Neural cell (in vitro differentiated cells): ENCODE measurements at regions not wholly inside any gene's neighbourhood (a gene's known extent, or its start where the extent isn't known, plus 50 kb on each side); places are given as distances from the start of the nearest gene placed in this dataset.

Source experiments
- H2AFZ ChIP-seq: fragments of 200-600, 300-800 bp; sonication (generic), shearing (Covaris generic); 2 replicates; pipeline ENCODE4 v1.6.0; 2014; ENCODE audit warnings: low read depth, mild to moderate bottlenecking, antibody characterized with exemption, low read length, moderate library complexity
- H3F3A ChIP-seq: fragments of 200-600 bp; shearing (Covaris generic); 2 replicates; pipeline ENCODE4 v1.6.1; 2016; ENCODE audit warnings: mild to moderate bottlenecking, moderate library complexity, mixed read lengths, antibody characterized with exemption, low read length; ENCODE audit not compliant: insufficient read depth, poor library complexity, severe bottlenecking
- H3K27ac ChIP-seq: fragments of 200-600, 300-800 bp; sonication (generic), shearing (Covaris generic); 2 replicates; pipeline ENCODE4 v1.5.1; 2014; ENCODE audit warnings: mild to moderate bottlenecking, low read length, moderate library complexity
- H3K27me3 ChIP-seq: fragments of 300-800, 200-600 bp; sonication (generic), shearing (Covaris generic); 2 replicates; pipeline ENCODE4 v1.6.0; 2014; ENCODE audit warnings: mild to moderate bottlenecking, low read depth, low read length, moderate library complexity; ENCODE audit not compliant: insufficient read depth
- H3K36me3 ChIP-seq: fragments of 300-800, 200-600 bp; sonication (generic), shearing (Covaris generic); 2 replicates; pipeline ENCODE4 v1.5.1; 2014; ENCODE audit warnings: mild to moderate bottlenecking, antibody characterized with exemption, low read length, moderate library complexity; ENCODE audit not compliant: insufficient read depth
- H3K4me2 ChIP-seq: fragments of 300-800, 200-600 bp; sonication (generic), shearing (Covaris generic); 2 replicates; pipeline ENCODE4 v1.6.0; 2014; ENCODE audit warnings: mild to moderate bottlenecking, low read length
- H3K4me3 ChIP-seq: fragments of 300-800, 200-600 bp; sonication (generic), shearing (Covaris generic); 2 replicates; pipeline ENCODE4 v1.5.1; 2014; ENCODE audit warnings: mild to moderate bottlenecking, low read length, moderate library complexity
- H3K79me2 ChIP-seq: fragments of 200-600 bp; shearing (Covaris generic); replicated peaks from 2 replicates; pipeline ENCODE4 v1.6.0; 2014; ENCODE audit warnings: mild to moderate bottlenecking, low read length, moderate library complexity; ENCODE audit not compliant: insufficient read depth
- H3K9ac ChIP-seq: fragments of 300-800, 200-600 bp; sonication (generic), shearing (Covaris generic); 2 replicates; pipeline ENCODE4 v1.6.1; 2016; ENCODE audit warnings: mild to moderate bottlenecking, low read length, mixed read lengths
- H3K9me2 ChIP-seq: fragments of 200-600 bp; shearing (Covaris generic); 2 replicates; pipeline ENCODE4 v1.6.1; 2016; ENCODE audit warnings: mild to moderate bottlenecking, low read length, mixed read lengths; ENCODE audit not compliant: insufficient read depth
- H3K9me3 ChIP-seq: fragments of 200-600, 300-800 bp; sonication (generic), shearing (Covaris generic); 2 replicates; pipeline ENCODE4 v1.6.1; 2016; ENCODE audit warnings: mild to moderate bottlenecking, mixed run types, low read length, moderate library complexity, mixed read lengths
- H4K20me1 ChIP-seq: fragments of 200-600 bp; shearing (Covaris generic); 2 replicates; pipeline ENCODE4 v1.6.1; 2016; ENCODE audit warnings: mild to moderate bottlenecking, mixed run types; ENCODE audit not compliant: insufficient read depth
- EP300 ChIP-seq: fragments of 450-650 bp; conservative IDR thresholded peaks from 2 replicates; pipeline ENCODE4 v1.6.1; 2014; ENCODE audit warnings: antibody characterized with exemption, mild to moderate bottlenecking, moderate library complexity; ENCODE audit not compliant: poor library complexity, severe bottlenecking
- EZH2 ChIP-seq: fragments of 200-600, 300-800 bp; shearing (Covaris generic), sonication (generic); IDR thresholded peaks from 2 replicates; pipeline ENCODE4 v1.6.1; 2014; ENCODE audit warnings: antibody characterized with exemption, low read length, borderline replicate concordance, mild to moderate bottlenecking; ENCODE audit not compliant: insufficient read depth, poor library complexity, severe bottlenecking
- MXI1 ChIP-seq: fragments of 450-650 bp; conservative IDR thresholded peaks from 2 replicates; pipeline ENCODE4 v1.6.1; 2014; ENCODE audit warnings: antibody characterized with exemption, mild to moderate bottlenecking; ENCODE audit not compliant: poor library complexity, severe bottlenecking
- POLR2AphosphoS5 ChIP-seq: IDR thresholded peaks from 2 replicates; pipeline ENCODE4 v1.6.1; 2012
- RAD21 ChIP-seq: fragments of 450-650 bp; conservative IDR thresholded peaks from 2 replicates; pipeline ENCODE4 v1.6.1; 2014; ENCODE audit warnings: antibody characterized with exemption, mild to moderate bottlenecking, moderate library complexity
- REST ChIP-seq: IDR thresholded peaks from 2 replicates; pipeline ENCODE4 v1.6.1; 2012; ENCODE audit warnings: borderline replicate concordance
- SMC3 ChIP-seq: fragments of 450-650 bp; conservative IDR thresholded peaks from 2 replicates; pipeline ENCODE4 v1.6.1; 2014; ENCODE audit warnings: antibody characterized with exemption, mild to moderate bottlenecking, moderate library complexity; ENCODE audit not compliant: poor library complexity
- TAF1 ChIP-seq: IDR thresholded peaks from 2 replicates; pipeline ENCODE4 v1.6.1; 2012; ENCODE audit warnings: low read depth
- TF ChIP-seq, protein P1 (sequence below): fragments of 450-650 bp; IDR thresholded peaks from 2 replicates; pipeline ENCODE4 v1.5.1; 2014; ENCODE audit warnings: antibody characterized with exemption, mild to moderate bottlenecking, moderate library complexity; ENCODE audit not compliant: poor library complexity, severe bottlenecking

DNA sequence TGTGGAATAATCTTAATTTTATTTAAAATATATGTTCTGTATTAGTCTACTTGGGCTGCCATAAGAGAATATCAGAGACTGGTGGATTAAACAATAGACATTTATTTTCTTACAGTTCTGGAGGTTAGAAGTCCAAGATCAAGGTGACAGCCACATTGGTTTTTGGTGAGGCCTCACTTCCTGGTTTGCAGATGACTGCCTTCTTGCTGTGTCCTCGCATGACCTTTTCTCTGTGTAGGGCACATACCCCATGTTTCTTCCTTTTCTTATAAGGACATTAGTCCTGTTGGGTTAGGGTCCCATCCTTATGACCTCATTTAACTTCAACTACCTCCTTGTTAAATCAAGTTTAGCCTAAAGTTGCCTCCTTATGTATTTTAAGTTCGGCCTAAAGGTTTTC, 202.7 kb upstream of the MPPED2 start:
- Histone ChIP-seq H4K20me1 (no peaks in the 10 kb centered on the region), H3K4me2 (no peak overlapping the region), H3K36me3 (no peaks in the 10 kb centered on the region), H3K79me2 (no peaks in the 10 kb centered on the region), H3K9me2 (no peaks in the 10 kb centered on the region), H3F3A (no peaks in the 10 kb centered on the region), H3K9ac (no peak overlapping the region), H3K9me3 (no peaks in the 10 kb centered on the region), H3K27ac (no peak overlapping the region), H3K27me3 (no peaks in the 10 kb centered on the region), H3K4me3 (no peak overlapping the region), H2AFZ (no peak overlapping the region)
- TF ChIP-seq POLR2AphosphoS5 (no peak), SMC3 (no peak), EZH2 (no peak), TAF1 (no peak), MXI1 (no peak), RAD21 (no peak)
- TF ChIP-seq, protein P1, sequence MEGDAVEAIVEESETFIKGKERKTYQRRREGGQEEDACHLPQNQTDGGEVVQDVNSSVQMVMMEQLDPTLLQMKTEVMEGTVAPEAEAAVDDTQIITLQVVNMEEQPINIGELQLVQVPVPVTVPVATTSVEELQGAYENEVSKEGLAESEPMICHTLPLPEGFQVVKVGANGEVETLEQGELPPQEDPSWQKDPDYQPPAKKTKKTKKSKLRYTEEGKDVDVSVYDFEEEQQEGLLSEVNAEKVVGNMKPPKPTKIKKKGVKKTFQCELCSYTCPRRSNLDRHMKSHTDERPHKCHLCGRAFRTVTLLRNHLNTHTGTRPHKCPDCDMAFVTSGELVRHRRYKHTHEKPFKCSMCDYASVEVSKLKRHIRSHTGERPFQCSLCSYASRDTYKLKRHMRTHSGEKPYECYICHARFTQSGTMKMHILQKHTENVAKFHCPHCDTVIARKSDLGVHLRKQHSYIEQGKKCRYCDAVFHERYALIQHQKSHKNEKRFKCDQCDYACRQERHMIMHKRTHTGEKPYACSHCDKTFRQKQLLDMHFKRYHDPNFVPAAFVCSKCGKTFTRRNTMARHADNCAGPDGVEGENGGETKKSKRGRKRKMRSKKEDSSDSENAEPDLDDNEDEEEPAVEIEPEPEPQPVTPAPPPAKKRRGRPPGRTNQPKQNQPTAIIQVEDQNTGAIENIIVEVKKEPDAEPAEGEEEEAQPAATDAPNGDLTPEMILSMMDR: no peak

DNA sequence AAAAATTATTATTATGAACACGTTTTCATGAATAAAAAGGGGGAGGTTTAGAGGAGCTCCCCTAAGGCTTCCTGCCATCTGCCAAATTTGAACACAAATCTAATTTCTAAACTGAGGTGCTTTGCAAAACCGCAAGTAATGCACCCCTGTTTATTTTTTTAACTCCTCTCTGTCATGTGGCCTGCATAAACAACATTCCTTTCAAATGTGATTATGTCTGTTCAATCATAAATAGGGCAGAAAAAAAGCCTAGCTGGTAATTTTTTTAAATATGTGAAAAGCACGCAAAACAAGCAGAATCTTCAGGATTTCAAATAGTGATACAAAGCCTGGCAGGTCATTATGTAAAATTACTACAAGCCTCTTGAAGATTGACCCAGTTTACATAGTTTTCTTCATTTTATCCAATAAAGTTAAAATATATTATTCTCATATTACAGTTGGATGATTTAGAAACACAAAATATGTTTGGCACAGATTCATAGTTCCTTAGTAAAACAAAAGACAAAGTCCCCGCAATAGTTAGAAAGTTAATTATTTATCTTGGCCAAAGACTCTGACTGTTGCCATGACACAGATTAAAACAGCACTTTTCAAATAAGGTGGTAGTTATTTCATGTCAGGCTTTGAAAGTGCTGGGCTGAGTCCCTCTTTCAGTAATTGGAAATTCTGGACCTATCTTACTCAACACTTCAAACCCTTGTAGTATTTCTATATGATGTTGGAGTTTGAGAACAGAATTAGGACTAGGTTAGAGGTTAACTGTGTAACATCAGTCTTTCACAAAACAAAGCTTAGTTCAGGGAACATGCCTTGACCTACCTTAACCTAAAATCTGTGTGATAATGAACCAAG, 200.3 kb upstream of the MPPED2 start:
- no peak overlapping the region for H3K9ac ChIP-seq
- no peaks in the 10 kb centered on the region for H3K9me3 ChIP-seq
- H3K9me2 ChIP-seq: no peaks in the 10 kb centered on the region
- no peaks in the 10 kb centered on the region for H3F3A ChIP-seq
- H3K4me3 ChIP-seq: no peak overlapping the region
- no peak overlapping the region for H2AFZ ChIP-seq
- H3K27ac ChIP-seq: no peak overlapping the region
- H3K27me3 ChIP-seq: no peaks in the 10 kb centered on the region
- H3K4me2 ChIP-seq: no peak overlapping the region
- no peaks in the 10 kb centered on the region for H4K20me1 ChIP-seq
- no peaks in the 10 kb centered on the region for H3K79me2 ChIP-seq
- no peak for TF ChIP-seq MXI1
- TF ChIP-seq REST: no peak
- TF ChIP-seq EZH2: no peak
- no peak for TF ChIP-seq POLR2AphosphoS5
- no peak for TF ChIP-seq SMC3
- no peak for TF ChIP-seq EP300
- TF ChIP-seq TAF1: no peak
- TF ChIP-seq, protein P1: no peak
- TF ChIP-seq RAD21: no peak
- H3K36me3 ChIP-seq: no peaks in the 10 kb centered on the region
